GM13976 (cell line): ENCODE measurements at regions not wholly inside any gene's neighbourhood (a gene's known extent, or its start where the extent isn't known, plus 50 kb on each side); places are given as distances from the start of the nearest gene placed in this dataset.

Experiments
- DNase-seq: peaks from one replicate; pipeline ENCODE4 v3.0.0; 2012; ENCODE audit warnings: low spot score
- in situ Hi-C: fragments of 300-500 bp; cut with MboI; formaldehyde crosslinking; loops from one replicate; pipeline ENCODE4 v1.12.0; 2022; ENCODE audit warnings: low sequenced_read_pairs, mixed read lengths, inconsistent platforms; ENCODE audit not compliant: unreplicated experiment
- TF ChIP-seq, protein P1 (sequence below): IDR thresholded peaks from 2 replicates; pipeline ENCODE4 v1.5.1; 2012; ENCODE audit warnings: borderline replicate concordance, mild to moderate bottlenecking; ENCODE audit not compliant: insufficient read depth; ENCODE audit errors: extremely low read depth, missing control alignments, control extremely low read depth

DNA sequence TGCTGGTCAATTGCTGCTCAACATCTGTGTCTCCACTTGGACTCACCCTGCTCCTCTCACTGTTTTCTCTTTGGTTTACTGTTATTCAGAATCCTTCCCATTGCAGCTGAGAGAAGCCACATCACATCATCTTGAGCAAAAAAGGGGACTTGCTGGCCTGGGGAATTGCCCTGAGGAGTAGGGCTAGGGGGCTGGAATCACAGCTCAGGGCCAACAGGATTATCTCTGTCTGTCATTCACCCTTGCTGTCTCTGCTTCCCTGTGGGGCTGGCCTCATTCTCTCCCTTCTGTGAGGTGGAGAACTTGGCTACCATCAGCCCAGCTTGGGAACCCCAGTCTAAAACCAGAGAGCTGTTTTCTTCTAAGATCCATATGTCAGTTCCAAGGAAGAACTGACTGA is 140.7 kb upstream of the WNT4 start:
- TF ChIP-seq, protein P1, sequence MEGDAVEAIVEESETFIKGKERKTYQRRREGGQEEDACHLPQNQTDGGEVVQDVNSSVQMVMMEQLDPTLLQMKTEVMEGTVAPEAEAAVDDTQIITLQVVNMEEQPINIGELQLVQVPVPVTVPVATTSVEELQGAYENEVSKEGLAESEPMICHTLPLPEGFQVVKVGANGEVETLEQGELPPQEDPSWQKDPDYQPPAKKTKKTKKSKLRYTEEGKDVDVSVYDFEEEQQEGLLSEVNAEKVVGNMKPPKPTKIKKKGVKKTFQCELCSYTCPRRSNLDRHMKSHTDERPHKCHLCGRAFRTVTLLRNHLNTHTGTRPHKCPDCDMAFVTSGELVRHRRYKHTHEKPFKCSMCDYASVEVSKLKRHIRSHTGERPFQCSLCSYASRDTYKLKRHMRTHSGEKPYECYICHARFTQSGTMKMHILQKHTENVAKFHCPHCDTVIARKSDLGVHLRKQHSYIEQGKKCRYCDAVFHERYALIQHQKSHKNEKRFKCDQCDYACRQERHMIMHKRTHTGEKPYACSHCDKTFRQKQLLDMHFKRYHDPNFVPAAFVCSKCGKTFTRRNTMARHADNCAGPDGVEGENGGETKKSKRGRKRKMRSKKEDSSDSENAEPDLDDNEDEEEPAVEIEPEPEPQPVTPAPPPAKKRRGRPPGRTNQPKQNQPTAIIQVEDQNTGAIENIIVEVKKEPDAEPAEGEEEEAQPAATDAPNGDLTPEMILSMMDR: no peak
- no peak for DNase-seq
- in situ Hi-C loops: no loop called here

DNA sequence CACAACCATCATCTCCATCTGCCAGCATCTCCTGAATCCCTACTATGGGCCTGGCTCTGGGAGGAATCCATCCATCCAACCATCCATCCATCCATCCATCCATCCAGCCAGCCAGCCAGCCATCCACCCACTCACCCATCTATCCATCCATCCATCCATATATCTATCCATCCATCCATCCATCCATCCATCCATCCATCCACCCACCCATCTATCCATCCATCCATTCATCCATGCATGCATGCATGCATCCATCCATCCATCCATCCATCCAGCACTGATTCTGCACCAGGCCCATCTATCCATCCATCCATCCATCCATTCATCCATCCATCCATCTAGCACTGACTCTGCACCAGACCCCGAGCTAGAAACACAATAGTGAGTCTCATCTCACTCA is 141.3 kb upstream of the WNT4 start:
- TF ChIP-seq, protein P1: no peak
- in situ Hi-C loops: no loop called here
- DNase-seq: no peak

DNA sequence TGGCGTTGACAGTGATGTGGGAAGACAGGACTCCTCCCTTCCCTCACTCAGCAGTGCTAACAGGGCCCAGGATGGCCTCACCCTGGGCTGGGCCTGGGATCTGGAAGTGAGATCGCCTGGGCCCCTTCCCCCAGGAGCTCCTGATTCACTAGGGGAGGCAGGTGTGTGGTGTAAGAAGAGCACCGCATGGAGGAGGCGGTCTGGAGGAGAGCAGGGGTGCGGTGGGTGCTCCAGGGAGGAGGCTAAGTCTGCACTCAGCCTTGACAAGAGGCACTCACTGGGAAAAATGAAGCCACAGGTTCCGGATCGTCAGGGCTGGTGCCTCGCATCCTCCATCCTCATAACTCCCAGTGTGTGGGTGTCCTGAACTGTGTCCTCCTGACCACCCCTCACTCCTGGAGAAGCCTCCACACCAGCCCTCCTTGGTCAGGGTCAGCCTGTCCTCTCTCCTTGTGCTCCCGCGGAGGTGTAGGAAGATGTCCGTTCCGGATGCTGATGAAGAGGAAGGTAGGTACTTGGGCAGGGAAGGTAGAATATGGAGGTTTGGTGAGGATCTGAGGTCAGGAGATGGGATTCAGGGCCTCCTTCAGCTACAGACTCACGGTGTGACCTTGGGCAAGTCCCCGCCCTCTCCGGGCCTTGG is 142.1 kb upstream of the WNT4 start:
- TF ChIP-seq, protein P1: no peak
- in situ Hi-C loops: no loop called here
- no peak for DNase-seq

DNA sequence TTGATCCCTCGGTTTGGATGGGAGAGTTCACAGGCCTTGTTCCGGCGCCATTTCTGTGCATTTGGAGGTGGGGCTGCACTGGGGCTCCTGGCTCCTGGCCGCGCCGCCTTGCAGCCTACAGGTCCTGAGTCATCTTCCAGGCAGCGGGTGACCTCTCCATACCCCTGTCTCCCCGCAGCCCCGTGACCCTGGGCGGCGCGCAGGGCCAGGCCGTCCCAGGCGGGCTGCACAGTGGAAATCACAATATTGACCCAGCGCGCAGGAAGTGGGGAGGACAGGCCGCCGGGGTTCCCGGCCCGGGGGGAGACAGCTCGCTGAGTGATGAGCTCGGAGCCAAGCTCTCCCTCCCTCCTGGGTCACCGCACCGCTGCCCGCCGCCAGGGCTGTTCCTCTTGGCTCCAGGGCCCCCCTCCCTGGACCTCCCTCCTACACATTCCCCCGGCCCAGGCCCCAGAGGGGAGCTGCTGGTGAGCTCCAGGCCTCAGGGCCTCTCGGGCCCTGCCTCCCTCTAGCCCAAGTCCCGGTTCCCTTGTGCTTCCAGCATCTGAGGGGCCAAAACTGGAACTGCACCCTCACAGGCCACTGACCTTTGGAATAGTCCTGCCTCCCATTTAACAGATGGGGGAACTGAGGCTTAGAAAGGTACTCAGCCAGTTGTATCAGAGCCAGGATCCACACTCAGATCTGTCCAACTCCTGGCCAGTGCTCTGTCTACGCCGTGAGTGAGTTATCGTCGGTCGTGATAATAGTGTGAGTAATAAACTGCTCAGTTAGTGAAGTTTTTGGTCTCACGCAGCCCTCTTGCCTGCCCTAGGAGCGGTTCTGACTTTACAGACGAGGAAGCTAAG is 142.9 kb upstream of the WNT4 start:
- in situ Hi-C loops: no loop called here
- no peak for DNase-seq
- TF ChIP-seq, protein P1: no peak

DNA sequence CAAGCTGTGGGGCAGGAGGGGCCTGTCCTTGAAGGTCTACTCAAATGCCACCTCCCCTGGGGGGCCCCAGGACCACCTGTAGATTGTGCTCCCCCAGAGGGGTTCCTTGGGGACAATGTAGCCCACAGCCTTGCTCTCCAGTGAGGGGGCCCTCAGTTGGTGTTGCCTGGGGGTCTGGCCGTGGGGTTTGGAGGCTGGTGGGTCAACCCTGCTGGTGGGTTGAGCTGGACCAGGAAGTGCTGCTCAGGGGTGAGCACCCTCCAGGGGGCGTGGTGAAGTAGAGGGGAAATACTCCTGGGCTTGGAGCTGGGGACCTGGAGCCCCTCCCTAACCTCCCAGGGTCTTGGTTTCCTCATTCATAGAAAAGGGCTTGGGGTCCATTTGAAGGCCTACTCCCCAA is 143.6 kb upstream of the WNT4 start:
- in situ Hi-C loops: no loop called here
- TF ChIP-seq, protein P1: no peak
- DNase-seq: no peak

DNA sequence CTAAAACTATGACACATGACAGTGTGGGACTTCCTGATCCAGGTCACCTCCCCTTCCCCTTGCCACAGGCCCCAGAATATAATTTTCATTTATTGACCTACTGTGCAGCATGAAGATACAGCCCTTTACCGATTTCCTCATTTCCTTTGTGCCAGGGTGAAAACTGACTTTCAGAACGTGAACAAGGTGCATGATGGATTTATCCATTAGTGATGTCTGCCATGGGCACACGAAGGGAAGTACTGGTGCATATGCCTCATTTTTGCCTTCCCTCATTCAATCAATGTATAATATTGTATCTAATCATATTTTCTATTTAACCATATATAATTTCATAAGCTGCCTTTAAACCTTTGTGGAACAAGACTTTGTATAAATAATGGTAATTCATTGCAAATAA is 144.4 kb upstream of the WNT4 start:
- no peak for DNase-seq
- in situ Hi-C loops: no loop called here
- TF ChIP-seq, protein P1: no peak
